NCI-H748 (cell line): ENCODE measurements at regions not wholly inside any gene's neighbourhood (a gene's known extent, or its start where the extent isn't known, plus 50 kb on each side); places are given as distances from the start of the nearest gene placed in this dataset.
"Not testable (repeated sequence)": the region's sequence is repeated elsewhere in the genome, so short reads cannot be mapped to it uniquely, and the experiment has no call there.

Experiments used
- DNase-seq: peaks from one replicate; lab custom pipeline; 2025; ENCODE audit not compliant: unreplicated experiment; lab: John Stamatoyannopoulos, UW

GRCh38 chr16:85504242-85504641 lies 108.9 kb upstream of the GSE1 start:
- DNase-seq, result no peak

GRCh38 chr16:85505794-85506634 lies 107.1 kb upstream of the GSE1 start:
- no peak for DNase-seq

DNA sequence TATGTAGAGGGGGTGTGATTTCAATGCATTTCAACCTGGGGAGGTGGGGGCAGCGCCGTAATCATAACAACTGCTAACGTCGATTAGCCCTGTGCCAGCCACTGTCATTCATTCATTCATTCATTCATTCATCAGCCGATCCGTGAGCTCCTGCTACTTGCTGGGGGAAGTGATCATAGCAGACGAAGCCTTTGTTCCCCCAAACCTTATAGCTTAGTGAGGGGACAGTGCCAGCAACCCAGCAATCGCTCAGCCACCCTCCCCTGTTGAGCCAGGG lies 106.5 kb upstream of the GSE1 start:
- DNase-seq, result no peak

- DNase-seq, result no peak
Observed at GRCh38 chr16:85507342-85507741, 105.8 kb upstream of the GSE1 start.

GRCh38 chr16:85508388-85508787 lies 104.7 kb upstream of the GSE1 start:
- DNase-seq, result no peak

DNA sequence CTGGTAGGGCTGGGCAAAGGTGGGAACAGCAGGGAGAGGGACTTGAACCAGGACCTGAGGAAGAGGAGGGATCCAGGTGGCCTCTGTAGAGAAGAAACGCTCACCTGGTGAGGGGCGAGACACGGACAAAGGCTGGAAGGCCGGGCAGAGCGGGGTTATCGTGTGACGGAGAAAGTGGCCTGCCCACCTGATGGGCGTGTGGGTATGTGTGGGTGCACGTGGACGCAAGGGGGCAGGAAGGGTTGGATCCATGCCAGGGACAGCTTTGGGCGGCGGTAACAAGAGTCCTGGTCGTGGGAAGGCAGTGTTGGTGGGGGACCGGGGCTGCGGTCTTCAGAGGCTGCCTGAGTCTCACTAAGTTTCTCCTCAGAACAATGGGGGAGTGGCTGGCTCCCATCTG lies 104.1 kb upstream of the GSE1 start:
- DNase-seq, result no peak

GRCh38 chr16:85510041-85510659 lies 103.0 kb upstream of the GSE1 start:
- no peak for DNase-seq

DNA sequence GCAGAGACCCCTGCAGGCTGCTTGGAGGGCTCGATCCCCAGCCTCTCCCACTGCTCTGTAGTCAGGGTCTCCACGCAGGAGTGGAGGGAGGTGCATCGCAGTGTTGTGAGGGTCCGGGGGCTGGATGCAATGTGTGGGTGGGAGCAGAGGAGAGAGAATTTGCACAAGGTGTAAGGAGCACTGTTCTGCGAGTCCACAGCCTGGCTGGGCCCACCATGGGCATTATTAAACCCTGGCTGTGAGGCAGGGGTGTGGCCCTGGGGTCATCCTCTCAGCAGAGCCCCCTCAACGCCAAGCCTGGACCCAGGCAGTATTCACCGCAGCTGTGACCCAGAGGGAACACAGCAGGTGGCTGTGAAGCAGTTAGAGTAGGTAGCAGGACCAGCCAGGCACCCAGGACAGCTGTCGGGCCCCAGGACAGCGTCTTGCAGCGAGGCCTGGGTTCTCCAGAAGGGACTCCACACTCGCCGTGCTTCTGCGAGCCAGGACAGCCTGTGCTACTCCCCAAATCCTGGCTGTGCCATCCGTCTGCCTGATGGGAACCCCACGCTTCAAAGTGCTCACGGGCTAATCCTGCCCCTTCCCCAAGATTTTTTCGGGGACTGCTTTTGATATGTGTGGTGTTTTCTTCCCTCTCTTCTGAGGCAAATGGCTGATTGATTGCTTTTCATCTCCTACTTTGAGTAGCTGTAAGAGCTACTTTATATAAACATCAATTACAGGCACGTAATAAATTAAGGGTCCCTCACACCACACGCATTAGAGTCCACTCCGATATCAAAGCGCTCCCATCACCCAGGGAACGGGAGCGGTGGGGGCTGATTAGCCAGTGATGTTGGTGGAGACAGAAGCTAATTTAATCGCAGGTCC lies 100.9 kb upstream of the GSE1 start:
- DNase-seq, result no peak

- no peak for DNase-seq
Observed at GRCh38 chr16:85512808-85513115, 100.4 kb upstream of the GSE1 start.

DNA sequence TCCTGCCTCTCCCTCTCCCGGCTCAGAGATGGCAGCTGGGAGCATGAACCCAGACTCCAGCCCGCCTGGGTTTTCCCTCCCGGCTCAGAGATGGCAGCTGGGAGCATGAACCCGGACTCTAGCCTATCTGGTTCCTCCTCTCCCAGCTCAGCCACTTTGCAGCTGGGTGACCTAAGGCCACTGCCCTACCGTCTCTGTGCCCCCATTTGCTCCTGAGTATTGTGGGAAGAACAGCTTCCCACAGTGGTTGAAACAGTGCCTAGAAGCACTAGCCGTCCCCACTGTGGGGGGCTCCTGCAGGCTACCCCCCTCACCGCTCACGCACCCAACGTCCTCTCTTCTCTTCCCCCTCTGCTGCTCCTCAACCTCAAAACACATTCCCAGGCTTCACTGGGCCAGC lies 99.9 kb upstream of the GSE1 start:
- DNase-seq, result no peak

GRCh38 chr16:85513649-85514048 lies 99.5 kb upstream of the GSE1 start:
- DNase-seq, result no peak

DNA sequence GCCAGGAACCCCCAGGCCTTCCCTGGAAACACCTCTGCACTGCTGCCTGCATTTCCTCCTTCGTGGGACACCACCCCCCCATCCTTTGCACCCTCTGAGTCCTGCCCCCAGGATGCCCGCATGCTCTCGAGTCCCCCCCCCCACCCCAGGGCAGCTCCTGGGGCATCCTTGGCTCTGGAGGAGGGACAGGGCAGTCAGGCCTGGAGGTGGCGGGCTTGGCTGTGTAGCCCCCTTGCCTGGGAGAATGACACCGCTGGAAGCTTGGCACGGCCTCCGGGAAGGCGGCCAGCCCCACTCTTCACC lies 98.9 kb upstream of the GSE1 start:
- DNase-seq, result peak; percentile 28

- DNase-seq, result no peak
Observed at GRCh38 chr16:85514598-85515318, 98.4 kb upstream of the GSE1 start.

GRCh38 chr16:85515319-85515745 lies 97.8 kb upstream of the GSE1 start:
- DNase-seq, result no peak

DNA sequence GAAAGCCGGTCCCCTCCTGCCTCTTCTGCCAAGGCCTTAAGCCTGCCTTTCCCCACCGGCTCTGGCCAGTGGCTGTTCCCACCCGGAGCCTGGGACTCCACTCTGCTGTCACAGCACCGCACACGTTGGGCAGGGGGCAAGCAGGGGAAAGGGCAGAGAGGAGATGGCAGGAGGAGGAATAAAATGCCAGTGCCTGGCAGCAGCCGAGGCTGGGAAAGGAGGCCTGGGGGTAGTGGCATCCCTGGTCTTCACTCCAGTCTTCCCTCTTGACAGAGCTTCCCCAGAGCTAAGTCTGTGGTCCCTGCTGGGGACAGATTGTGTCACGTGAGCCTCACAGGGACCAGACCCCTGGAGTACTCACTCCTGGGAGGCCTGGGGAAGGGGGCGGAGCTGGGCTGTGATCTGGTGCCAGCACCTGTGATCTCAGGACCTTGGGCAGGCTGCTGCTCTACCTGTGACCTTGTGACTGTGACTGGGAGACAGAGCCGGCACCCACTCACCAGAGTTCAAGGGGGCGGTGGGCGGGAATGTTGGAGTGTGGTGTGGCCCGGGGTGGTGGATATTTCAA lies 97.2 kb upstream of the GSE1 start:
- DNase-seq, result no peak

- DNase-seq, result no peak
Observed at GRCh38 chr16:85517154-85517553, 96.0 kb upstream of the GSE1 start.

- DNase-seq, result no peak
Observed at GRCh38 chr16:85517563-85518179, 95.5 kb upstream of the GSE1 start.

GRCh38 chr16:85518398-85519049 lies 94.6 kb upstream of the GSE1 start:
- DNase-seq, result no peak

DNA sequence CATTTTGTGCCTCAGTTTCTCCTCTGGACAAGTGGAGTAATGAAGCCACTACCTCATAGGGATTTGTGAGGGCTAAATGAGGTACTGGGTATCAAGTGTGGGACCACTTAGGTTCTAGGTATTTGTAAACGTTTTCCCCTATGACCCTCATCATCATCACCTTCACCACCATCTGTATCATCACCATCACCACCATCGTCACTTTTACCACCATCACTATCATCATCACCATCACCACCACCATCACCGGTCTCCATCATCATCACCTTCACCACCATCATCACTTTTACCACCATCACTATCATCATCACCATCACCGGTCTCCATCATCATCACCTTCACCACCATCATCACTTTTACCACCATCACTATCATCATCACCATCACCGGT lies 94.1 kb upstream of the GSE1 start:
- DNase-seq, result not testable (repeated sequence)

- no peak for DNase-seq
Observed at GRCh38 chr16:85519540-85520231, 93.4 kb upstream of the GSE1 start.
